Panc1 (cell line): ENCODE measurements at regions not wholly inside any gene's neighbourhood (a gene's known extent, or its start where the extent isn't known, plus 50 kb on each side); places are given as distances from the start of the nearest gene placed in this dataset.

ENCODE experiments used
- CTCF ChIP-seq: fragments of 450-650 bp; IDR thresholded peaks from 2 replicates; pipeline ENCODE4 v1.5.1; 2017; ENCODE audit warnings: mild to moderate bottlenecking
- POLR2AphosphoS5 ChIP-seq: IDR thresholded peaks from 2 replicates; pipeline ENCODE4 v1.6.1; 2012; ENCODE audit warnings: mild to moderate bottlenecking, low read depth, low read length, moderate library complexity
- REST ChIP-seq, 2 experiments: IDR thresholded peaks; 2 replicates each; pipeline ENCODE4 v1.6.1; 2011 to 2012; ENCODE audit warnings: low read depth in 2 of 2, control low read depth in 1 of 2, low read length in 1 of 2, mild to moderate bottlenecking in 1 of 2, moderate library complexity in 1 of 2; ENCODE audit not compliant: insufficient read depth in 1 of 2
- SIN3A ChIP-seq: IDR thresholded peaks from 2 replicates; pipeline ENCODE4 v1.6.1; 2012; ENCODE audit warnings: low read depth, mild to moderate bottlenecking, low read length, moderate library complexity, borderline replicate concordance; ENCODE audit not compliant: insufficient read depth
- TCF7L2 ChIP-seq: IDR thresholded peaks from 2 replicates; pipeline ENCODE4 v1.6.1; 2011; ENCODE audit warnings: mild to moderate bottlenecking, low read depth, low read length, inconsistent platforms

DNA sequence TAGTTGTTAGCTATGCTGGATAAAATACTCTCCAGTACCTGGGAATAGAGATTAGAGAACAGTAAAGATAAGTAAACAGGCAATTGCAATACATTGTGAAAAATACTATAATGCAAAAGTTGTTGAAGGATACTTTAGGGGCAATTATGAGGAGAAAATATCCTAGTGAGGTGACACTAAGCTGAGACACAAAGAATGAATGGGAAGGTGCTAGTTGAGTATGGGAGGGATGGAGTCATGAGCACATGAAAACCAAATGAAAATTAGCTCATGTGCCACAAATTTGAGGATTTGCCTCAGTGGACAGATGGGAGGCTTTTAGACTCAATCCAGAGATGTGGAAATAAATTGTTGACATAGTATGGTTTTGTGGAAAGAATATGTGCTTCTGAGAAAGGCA lies 370.5 kb upstream of the MMS22L start:
- no peak for TF ChIP-seq CTCF
- TF ChIP-seq POLR2AphosphoS5 = no peak
- no peak for TF ChIP-seq TCF7L2
- TF ChIP-seq SIN3A = no peak
- no peak for TF ChIP-seq REST (IDR thresholded peaks at IDR 0.05; ENCODE audit: insufficient read depth in 1 of 2, low read depth in 2 of 2, low read length in 1 of 2)
